GM12878 (cell line): ENCODE measurements at regions not wholly inside any gene's neighbourhood (a gene's known extent, or its start where the extent isn't known, plus 50 kb on each side); places are given as distances from the start of the nearest gene placed in this dataset.

ENCODE experiments used
- ATAC-seq: fragments of 200-7000 bp; cut with Tn5 transposase; 3 replicates; pipeline ENCODE4 v1.9.1; 2020; ENCODE audit warnings: mild to moderate bottlenecking, moderate library complexity
- BruUV-seq: library from RNA; stranded (reverse); fragments of 400-500 nt; replicated peaks from 2 replicates; lab custom pipeline; 2021; lab: Mats Ljungman, UMichigan
- CTCF ChIA-PET: fragments of 300-600 bp; sonication (Branson Sonifier 250); formaldehyde crosslinking; extraction: SDS; loops from one replicate; lab custom pipeline; 2021; ENCODE audit warnings: inconsistent platforms; lab: Yijun Ruan, JAX
- POLR2A ChIA-PET: fragments of 350-600 bp; formaldehyde crosslinking; extraction: SDS; loops from one replicate; lab custom pipeline; 2021; ENCODE audit warnings: inconsistent platforms; lab: Charles Lee
- RAD21 ChIA-PET: fragments of 300-600 bp; sonication (Branson Sonifier 250); formaldehyde crosslinking; loops from one replicate; lab custom pipeline; 2023; ENCODE audit warnings: antibody characterized with exemption; ENCODE audit not compliant: unreplicated experiment; lab: Charles Lee
- SMC1A ChIA-PET: fragments of 300-600 bp; sonication (Branson Sonifier 250); formaldehyde crosslinking; loops from one replicate; lab custom pipeline; 2023; ENCODE audit not compliant: unreplicated experiment, uncharacterized antibody; lab: Charles Lee
- DNase-seq: peaks from one replicate; pipeline ENCODE4 v3.0.0-alpha.2; 2011; ENCODE audit warnings: low read depth, low spot score
- FAIRE-seq: peaks from 3 replicates; lab custom pipeline; 2011; peaks lifted over from hg19 to GRCh38; lab: Jason Lieb, UNC
- H2AFZ ChIP-seq: 2 replicates; pipeline ENCODE4 v1.6.0; 2011; ENCODE audit warnings: low read depth, low read length, control low read depth; ENCODE audit not compliant: control insufficient read depth
- H3K27ac ChIP-seq: 2 replicates; pipeline ENCODE4 v1.5.1; 2011; ENCODE audit warnings: control low read depth; ENCODE audit not compliant: control insufficient read depth, insufficient read depth
- H3K27me3 ChIP-seq, 2 experiments: replicated peaks in 1 of 2; 2 replicates each; pipeline versions ENCODE4 v1.6.0 to v1.6.1; 2011; ENCODE audit warnings: low read length in 1 of 2; ENCODE audit not compliant: control insufficient read depth in 2 of 2, insufficient read depth in 2 of 2
- H3K36me3 ChIP-seq, 2 experiments: 2 replicates each; pipeline ENCODE4 v1.5.1; 2011; ENCODE audit warnings: low read length in 1 of 2; ENCODE audit not compliant: control insufficient read depth in 2 of 2, insufficient read depth in 2 of 2
- H3K4me1 ChIP-seq: 2 replicates; pipeline ENCODE4 v1.6.1; 2011; ENCODE audit warnings: mild to moderate bottlenecking, low read length, moderate library complexity, mixed read lengths; ENCODE audit not compliant: control insufficient read depth, insufficient read depth
- H3K4me2 ChIP-seq: 2 replicates; pipeline ENCODE4 v1.6.0; 2011; ENCODE audit warnings: control low read depth; ENCODE audit not compliant: control insufficient read depth, insufficient read depth
- H3K4me3 ChIP-seq: fragments of 200-600 bp; sonication (generic); 2 replicates; pipeline ENCODE4 v1.5.1; 2016
- H3K79me2 ChIP-seq: 2 replicates; pipeline ENCODE4 v1.6.0; 2011; ENCODE audit warnings: low read length; ENCODE audit not compliant: control insufficient read depth, insufficient read depth
- H3K9ac ChIP-seq: 2 replicates; pipeline ENCODE4 v1.8.0; 2011; ENCODE audit warnings: low read length, control low read depth, mixed read lengths; ENCODE audit not compliant: control insufficient read depth, insufficient read depth
- H3K9me3 ChIP-seq: replicated peaks from 3 replicates; pipeline ENCODE4 v1.5.1; 2011; ENCODE audit warnings: mild to moderate bottlenecking, low read length; ENCODE audit not compliant: control insufficient read depth, insufficient read depth
- H4K20me1 ChIP-seq: 2 replicates; pipeline ENCODE4 v1.6.0; 2011; ENCODE audit not compliant: control insufficient read depth, insufficient read depth
- BCLAF1 ChIP-seq: fragments of 450-650 bp; IDR thresholded peaks from 2 replicates; pipeline ENCODE4 v1.6.1; 2017; ENCODE audit warnings: antibody characterized with exemption, mild to moderate bottlenecking, moderate library complexity
- JUNB ChIP-seq: IDR thresholded peaks from 2 replicates; pipeline ENCODE4 v1.6.1; 2016; ENCODE audit warnings: antibody characterized with exemption, mild to moderate bottlenecking
- MLLT1 ChIP-seq: fragments of 450-650 bp; IDR thresholded peaks from 2 replicates; pipeline ENCODE4 v1.6.1; 2016; ENCODE audit warnings: mild to moderate bottlenecking
- NR2C1 ChIP-seq: fragments of 450-650 bp; IDR thresholded peaks from 2 replicates; pipeline ENCODE4 v1.6.1; 2017; ENCODE audit warnings: antibody characterized with exemption, mild to moderate bottlenecking, moderate library complexity
- PAX8 ChIP-seq: fragments of 450-650 bp; IDR thresholded peaks from 2 replicates; pipeline ENCODE4 v1.6.1; 2017; ENCODE audit warnings: mild to moderate bottlenecking, moderate library complexity
- RCOR1 ChIP-seq: conservative IDR thresholded peaks from 2 replicates; pipeline ENCODE4 v1.6.1; 2012; ENCODE audit warnings: low read depth, low read length, improper control_type of control experiment
- ZBTB33 ChIP-seq: fragments of 450-650 bp; IDR thresholded peaks from 2 replicates; pipeline ENCODE4 v1.6.1; 2017; ENCODE audit warnings: mild to moderate bottlenecking
- ZBTB40 ChIP-seq: fragments of 450-650 bp; IDR thresholded peaks from 2 replicates; pipeline ENCODE4 v1.6.1; 2016; ENCODE audit warnings: mild to moderate bottlenecking, moderate library complexity, borderline replicate concordance
- ZNF687 ChIP-seq: fragments of 450-650 bp; IDR thresholded peaks from 2 replicates; pipeline ENCODE4 v1.6.1; 2017; ENCODE audit warnings: mild to moderate bottlenecking, moderate library complexity
- WGBS: methylation state at CpG from one replicate; pipeline ENCODE4 v1.1.6; 2016; ENCODE audit warnings: low lambda C conversion rate; ENCODE audit not compliant: insufficient replicate concordance, insufficient coverage; ENCODE audit errors: missing lambda C conversion rate; 5-methylcytosine and 5-hydroxymethylcytosine counted together
- in situ Hi-C: fragments of 300-500 bp; cut with MboI; formaldehyde crosslinking; loops from 9 replicates; pipeline ENCODE4 v1.14.3; 2018; ENCODE audit warnings: mixed read lengths
- intact Hi-C: fragments of 100-400 bp; cut with micrococcal nuclease; formaldehyde crosslinking; loops from one replicate; pipeline ENCODE4 v1.14.2; 2022; ENCODE audit not compliant: unreplicated experiment

- Histone ChIP-seq H3K4me1 (no peaks in the 10 kb centered on the region), H3K9me3 (no peaks in the 10 kb centered on the region), H4K20me1 (no peaks in the 10 kb centered on the region), H2AFZ (no peak overlapping the region), H3K27ac (no peak overlapping the region), H3K4me3 (no peak overlapping the region), H3K9ac (no peak overlapping the region), H3K79me2 (no peaks in the 10 kb centered on the region), H3K27me3 (no peaks in the 10 kb centered on the region), H3K36me3 (no peaks in the 10 kb centered on the region), H3K4me2 (no peak overlapping the region)
- no peak for ATAC-seq
- no TSS peak for BruUV-seq
- 0% methylated on average over 1 of the region's 1 CpG for WGBS
- ChIA-PET RAD21 (no interaction called here), CTCF (no interaction called here), SMC1A (no interaction called here), POLR2A (no interaction called here)
- intact Hi-C loops: no loop called here
- in situ Hi-C loops: no loop called here
- no peak for FAIRE-seq
- no peak for DNase-seq
- TF ChIP-seq BCLAF1 (no peak), ZBTB40 (no peak), PAX8 (no peak), NR2C1 (no peak), JUNB (no peak), ZNF687 (no peak), ZBTB33 (no peak), MLLT1 (no peak), RCOR1 (no peak)
Observed at GRCh38 chr14:48890333-48890732, 695.8 kb downstream of the RPS29 start.
